Gastroesophageal sphincter (tissue), 3 donors: ENCODE measurements at regions not wholly inside any gene's neighbourhood (a gene's known extent, or its start where the extent isn't known, plus 50 kb on each side); places are given as distances from the start of the nearest gene placed in this dataset.

Source experiments
- EP300 ChIP-seq: sonication (generic); formaldehyde crosslinking; IDR thresholded peaks from one replicate; pipeline ENCODE4 v1.6.1; 2017; ENCODE audit warnings: antibody characterized with exemption, mild to moderate bottlenecking
- TF ChIP-seq, protein P1 (sequence below), 4 experiments: fragments of 200-600 bp in 2 of 4; fragments of 450-650 bp in 2 of 4; sonication (generic) in 1 of 4; IDR thresholded peaks; one replicate each; pipeline ENCODE4 v1.5.1; 2017 to 2019; ENCODE audit warnings: antibody characterized with exemption in 4 of 4, mild to moderate bottlenecking in 2 of 4, moderate library complexity in 2 of 4

DNA sequence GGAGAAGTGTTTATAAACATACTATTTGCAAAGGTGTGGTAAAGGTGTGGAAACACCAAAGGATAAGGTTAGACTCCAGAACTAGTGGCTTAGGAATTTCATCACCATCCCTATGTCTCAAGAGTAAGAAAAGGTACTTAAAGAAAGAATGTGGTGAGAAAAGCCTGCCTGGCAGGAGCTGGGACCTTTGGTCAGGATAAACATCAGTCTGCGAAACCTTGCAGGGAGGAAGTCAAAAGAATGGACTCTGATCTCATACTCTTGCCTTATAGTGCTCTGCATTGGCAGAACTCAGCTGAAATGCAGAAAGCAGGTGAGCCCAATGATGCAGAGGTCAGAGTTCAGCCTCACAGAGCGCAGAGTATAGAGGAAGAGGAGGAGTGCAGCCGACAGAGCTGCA is 97.2 kb upstream of the NR3C2 start:
- TF ChIP-seq, protein P1, sequence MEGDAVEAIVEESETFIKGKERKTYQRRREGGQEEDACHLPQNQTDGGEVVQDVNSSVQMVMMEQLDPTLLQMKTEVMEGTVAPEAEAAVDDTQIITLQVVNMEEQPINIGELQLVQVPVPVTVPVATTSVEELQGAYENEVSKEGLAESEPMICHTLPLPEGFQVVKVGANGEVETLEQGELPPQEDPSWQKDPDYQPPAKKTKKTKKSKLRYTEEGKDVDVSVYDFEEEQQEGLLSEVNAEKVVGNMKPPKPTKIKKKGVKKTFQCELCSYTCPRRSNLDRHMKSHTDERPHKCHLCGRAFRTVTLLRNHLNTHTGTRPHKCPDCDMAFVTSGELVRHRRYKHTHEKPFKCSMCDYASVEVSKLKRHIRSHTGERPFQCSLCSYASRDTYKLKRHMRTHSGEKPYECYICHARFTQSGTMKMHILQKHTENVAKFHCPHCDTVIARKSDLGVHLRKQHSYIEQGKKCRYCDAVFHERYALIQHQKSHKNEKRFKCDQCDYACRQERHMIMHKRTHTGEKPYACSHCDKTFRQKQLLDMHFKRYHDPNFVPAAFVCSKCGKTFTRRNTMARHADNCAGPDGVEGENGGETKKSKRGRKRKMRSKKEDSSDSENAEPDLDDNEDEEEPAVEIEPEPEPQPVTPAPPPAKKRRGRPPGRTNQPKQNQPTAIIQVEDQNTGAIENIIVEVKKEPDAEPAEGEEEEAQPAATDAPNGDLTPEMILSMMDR (IDR thresholded peaks at IDR 0.05), result no peak
- TF ChIP-seq EP300, result no peak
